ENCODE measurements at regions not wholly inside any gene's neighbourhood (a gene's known extent, or its start where the extent isn't known, plus 50 kb on each side); places are given as distances from the start of the nearest gene placed in this dataset.

DNA sequence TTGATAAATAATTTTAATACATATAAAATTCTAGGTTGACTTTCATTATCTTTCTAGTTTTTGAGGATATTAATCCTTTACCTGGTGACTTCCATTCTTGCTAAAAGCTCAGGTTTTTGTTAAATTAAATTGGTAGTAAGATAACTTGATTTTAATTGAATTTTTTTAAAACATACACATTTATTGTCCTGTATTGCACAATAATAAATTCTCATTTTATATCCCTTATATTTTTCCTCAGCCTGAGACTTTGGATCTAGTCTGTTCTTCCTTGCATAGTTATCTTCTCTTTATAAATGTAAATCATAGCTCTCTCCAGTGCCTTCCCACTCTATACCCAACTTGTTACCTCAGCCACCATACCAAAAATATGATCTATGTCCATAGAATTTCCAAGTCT is 212.9 kb upstream of the CNTNAP2 start:
- no peak for DNase-seq
- no peaks in the 10 kb centered on the region for H3K4me1 Mint-ChIP-seq
- no peaks in the 10 kb centered on the region for H3K27me3 Mint-ChIP-seq (ENCODE audit: low read depth in 2 of 2)
- Histone ChIP-seq H3K4me1 (ENCODE audit: control insufficient read depth, insufficient read depth, low read length) (no peaks in the 10 kb centered on the region), H3K36me3 (ENCODE audit: control insufficient read depth, insufficient read depth, low read length) (no peaks in the 10 kb centered on the region), H3K9me3 (ENCODE audit: control insufficient read depth, insufficient read depth, low read length) (peaks cover 14% of the 10 kb centered on the region), H3K4me3 (ENCODE audit: low read length) (no peak overlapping the region), H3K27me3 (ENCODE audit: control insufficient read depth, insufficient read depth, low read length) (no peaks in the 10 kb centered on the region), H3K27ac (ENCODE audit: low read length) (no peak overlapping the region)
- H3K4me3 Mint-ChIP-seq = no peak overlapping the region
- H3K9me3 Mint-ChIP-seq = peaks cover 13 to 34% of the 10 kb centered on the region in 2 donors
- no peak for ATAC-seq
- TF ChIP-seq, protein P1, sequence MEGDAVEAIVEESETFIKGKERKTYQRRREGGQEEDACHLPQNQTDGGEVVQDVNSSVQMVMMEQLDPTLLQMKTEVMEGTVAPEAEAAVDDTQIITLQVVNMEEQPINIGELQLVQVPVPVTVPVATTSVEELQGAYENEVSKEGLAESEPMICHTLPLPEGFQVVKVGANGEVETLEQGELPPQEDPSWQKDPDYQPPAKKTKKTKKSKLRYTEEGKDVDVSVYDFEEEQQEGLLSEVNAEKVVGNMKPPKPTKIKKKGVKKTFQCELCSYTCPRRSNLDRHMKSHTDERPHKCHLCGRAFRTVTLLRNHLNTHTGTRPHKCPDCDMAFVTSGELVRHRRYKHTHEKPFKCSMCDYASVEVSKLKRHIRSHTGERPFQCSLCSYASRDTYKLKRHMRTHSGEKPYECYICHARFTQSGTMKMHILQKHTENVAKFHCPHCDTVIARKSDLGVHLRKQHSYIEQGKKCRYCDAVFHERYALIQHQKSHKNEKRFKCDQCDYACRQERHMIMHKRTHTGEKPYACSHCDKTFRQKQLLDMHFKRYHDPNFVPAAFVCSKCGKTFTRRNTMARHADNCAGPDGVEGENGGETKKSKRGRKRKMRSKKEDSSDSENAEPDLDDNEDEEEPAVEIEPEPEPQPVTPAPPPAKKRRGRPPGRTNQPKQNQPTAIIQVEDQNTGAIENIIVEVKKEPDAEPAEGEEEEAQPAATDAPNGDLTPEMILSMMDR (IDR thresholded peaks at IDR 0.05) = no peak
- no peaks in the 10 kb centered on the region for H3K36me3 Mint-ChIP-seq
- intact Hi-C loops (cut with micrococcal nuclease) = no loop called here
- H3K27ac Mint-ChIP-seq = no peak overlapping the region

DNA sequence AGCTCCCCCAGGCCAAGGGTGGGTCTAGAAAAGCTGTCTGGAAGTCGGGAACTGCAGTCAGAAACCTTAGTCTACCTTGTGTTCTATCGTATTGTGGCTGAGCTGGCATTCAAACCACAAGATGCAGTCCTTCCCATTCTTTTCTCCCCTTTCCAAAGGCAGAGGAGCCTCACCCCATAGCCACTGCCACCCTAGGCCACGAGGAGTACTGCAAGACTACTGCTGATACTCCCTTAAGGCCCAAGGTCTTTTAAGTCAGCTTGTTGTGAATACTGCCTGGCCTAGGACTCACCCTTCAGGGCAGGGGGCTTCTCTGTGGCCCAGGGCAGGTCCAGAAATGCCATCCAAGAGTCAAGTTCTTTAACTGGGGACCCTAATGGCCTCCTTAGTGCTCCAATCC is 214.5 kb upstream of the CNTNAP2 start:
- Histone ChIP-seq H3K27me3 (ENCODE audit: control insufficient read depth, insufficient read depth, low read length) (no peaks in the 10 kb centered on the region), H3K4me1 (ENCODE audit: control insufficient read depth, insufficient read depth, low read length) (no peaks in the 10 kb centered on the region), H3K36me3 (ENCODE audit: control insufficient read depth, insufficient read depth, low read length) (no peaks in the 10 kb centered on the region), H3K27ac (ENCODE audit: low read length) (no peak overlapping the region), H3K9me3 (ENCODE audit: control insufficient read depth, insufficient read depth, low read length) (peaks cover 14% of the 10 kb centered on the region), H3K4me3 (ENCODE audit: low read length) (no peak overlapping the region)
- DNase-seq (no peak), ATAC-seq (no peak)
- TF ChIP-seq, protein P1 (IDR thresholded peaks at IDR 0.05) = no peak
- Mint-ChIP-seq H3K4me1 (no peaks in the 10 kb centered on the region), H3K9me3 (peaks cover 21 to 35% of the 10 kb centered on the region in 2 donors), H3K27me3 (ENCODE audit: low read depth in 2 of 2) (no peaks in the 10 kb centered on the region), H3K4me3 (no peak overlapping the region), H3K27ac (no peak overlapping the region), H3K36me3 (peaks cover 11% of the 10 kb centered on the region)
- intact Hi-C loops (cut with micrococcal nuclease) = no loop called here
- WGBS (ENCODE audit: insufficient coverage) = 65% methylated on average over 3 of the region's 3 CpGs

DNA sequence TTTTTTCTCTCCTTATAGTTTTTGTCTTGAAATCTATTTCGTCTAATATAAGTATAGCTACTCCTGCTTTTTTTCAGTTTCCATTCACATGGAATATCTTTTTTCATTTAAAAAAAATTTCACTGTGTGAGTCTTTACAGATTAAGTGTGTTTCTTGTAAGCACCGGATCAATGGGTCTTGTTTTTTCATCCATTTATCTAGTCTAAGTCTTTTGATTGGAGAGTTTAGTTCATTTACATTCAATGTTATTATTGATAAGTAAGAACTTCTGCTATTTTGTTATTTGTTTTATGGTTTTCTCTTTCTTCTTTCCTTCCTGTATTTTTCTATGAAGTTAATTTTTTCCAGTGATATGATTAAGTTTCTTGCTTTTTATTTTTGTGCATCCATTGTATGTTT is 216.7 kb upstream of the CNTNAP2 start:
- Histone ChIP-seq H3K36me3 (ENCODE audit: control insufficient read depth, insufficient read depth, low read length) (no peaks in the 10 kb centered on the region), H3K4me3 (ENCODE audit: low read length) (no peak overlapping the region), H3K27ac (ENCODE audit: low read length) (no peak overlapping the region), H3K27me3 (ENCODE audit: control insufficient read depth, insufficient read depth, low read length) (no peaks in the 10 kb centered on the region), H3K9me3 (ENCODE audit: control insufficient read depth, insufficient read depth, low read length) (peaks cover 14% of the 10 kb centered on the region), H3K4me1 (ENCODE audit: control insufficient read depth, insufficient read depth, low read length) (no peaks in the 10 kb centered on the region)
- TF ChIP-seq, protein P1 (IDR thresholded peaks at IDR 0.05) = no peak
- H3K36me3 Mint-ChIP-seq = peaks cover 14% of the 10 kb centered on the region
- H3K27me3 Mint-ChIP-seq (ENCODE audit: low read depth in 2 of 2) = no peaks in the 10 kb centered on the region
- ATAC-seq (no peak), DNase-seq (no peak)
- WGBS (ENCODE audit: insufficient coverage) = no CpG with 5 or more reads among the region's 2 CpGs
- H3K9me3 Mint-ChIP-seq = peaks cover 25 to 34% of the 10 kb centered on the region in 2 donors
- H3K4me1 Mint-ChIP-seq = no peaks in the 10 kb centered on the region
- no peak overlapping the region for H3K27ac Mint-ChIP-seq
- intact Hi-C loops (cut with micrococcal nuclease) = no loop called here
- H3K4me3 Mint-ChIP-seq = no peak overlapping the region

DNA sequence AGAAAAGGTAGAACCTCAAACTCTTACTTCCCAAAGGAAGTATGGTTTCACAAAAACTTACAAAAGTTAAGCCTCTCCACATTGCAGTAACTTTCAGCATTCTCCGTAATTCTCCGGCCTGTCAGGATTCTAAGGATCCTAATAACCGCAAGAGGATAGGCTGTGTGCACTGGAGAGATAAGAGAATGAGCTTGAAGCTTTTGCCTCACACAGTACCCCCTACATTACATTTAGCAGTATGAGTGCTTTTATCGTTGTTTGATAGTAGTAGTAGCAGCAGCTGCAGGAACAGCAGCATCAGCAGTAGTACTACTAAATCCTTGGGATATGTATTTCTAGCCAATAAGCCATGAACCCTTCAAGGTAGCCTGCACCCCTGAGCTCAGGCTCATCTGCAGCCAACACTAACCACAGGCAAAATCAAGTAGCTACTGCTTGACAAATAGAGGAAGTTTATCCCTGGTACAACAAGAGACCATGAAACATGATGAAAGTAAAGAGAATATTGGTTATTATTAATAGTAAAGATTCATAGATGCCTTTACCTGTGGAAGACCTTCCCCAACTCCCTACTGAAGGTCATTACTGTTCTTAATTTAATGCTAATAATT is 222.6 kb upstream of the CNTNAP2 start:
- H3K27ac ChIP-seq (ENCODE audit: low read length) = no peak overlapping the region
- 82% methylated on average over 3 of the region's 4 CpGs for WGBS (ENCODE audit: insufficient coverage)

More for the DNA sequence above, 222.6 kb upstream of the CNTNAP2 start:
- no peak for DNase-seq
- Mint-ChIP-seq H3K36me3 (peaks cover 14% of the 10 kb centered on the region), H3K4me3 (no peak overlapping the region), H3K27me3 (ENCODE audit: low read depth in 2 of 2) (no peaks in the 10 kb centered on the region), H3K4me1 (no peaks in the 10 kb centered on the region), H3K9me3 (peaks cover 21 to 22% of the 10 kb centered on the region in 2 donors), H3K27ac (no peak overlapping the region)
- no peak for ATAC-seq
- Histone ChIP-seq H3K4me3 (ENCODE audit: low read length) (no peak overlapping the region), H3K9me3 (ENCODE audit: control insufficient read depth, insufficient read depth, low read length) (peaks cover 4% of the 10 kb centered on the region), H3K36me3 (ENCODE audit: control insufficient read depth, insufficient read depth, low read length) (no peaks in the 10 kb centered on the region), H3K4me1 (ENCODE audit: control insufficient read depth, insufficient read depth, low read length) (no peaks in the 10 kb centered on the region), H3K27me3 (ENCODE audit: control insufficient read depth, insufficient read depth, low read length) (no peaks in the 10 kb centered on the region)
- intact Hi-C loops (cut with micrococcal nuclease) = no loop called here
- TF ChIP-seq, protein P1 (IDR thresholded peaks at IDR 0.05) = no peak
